COR-L47 (cell line): ENCODE measurements at regions not wholly inside any gene's neighbourhood (a gene's known extent, or its start where the extent isn't known, plus 50 kb on each side); places are given as distances from the start of the nearest gene placed in this dataset.
"Not testable (repeated sequence)": the region's sequence is repeated elsewhere in the genome, so short reads cannot be mapped to it uniquely, and the experiment has no call there.

Source experiments
- DNase-seq: peaks from one replicate; lab custom pipeline; 2025; lab: John Stamatoyannopoulos, UW

DNA sequence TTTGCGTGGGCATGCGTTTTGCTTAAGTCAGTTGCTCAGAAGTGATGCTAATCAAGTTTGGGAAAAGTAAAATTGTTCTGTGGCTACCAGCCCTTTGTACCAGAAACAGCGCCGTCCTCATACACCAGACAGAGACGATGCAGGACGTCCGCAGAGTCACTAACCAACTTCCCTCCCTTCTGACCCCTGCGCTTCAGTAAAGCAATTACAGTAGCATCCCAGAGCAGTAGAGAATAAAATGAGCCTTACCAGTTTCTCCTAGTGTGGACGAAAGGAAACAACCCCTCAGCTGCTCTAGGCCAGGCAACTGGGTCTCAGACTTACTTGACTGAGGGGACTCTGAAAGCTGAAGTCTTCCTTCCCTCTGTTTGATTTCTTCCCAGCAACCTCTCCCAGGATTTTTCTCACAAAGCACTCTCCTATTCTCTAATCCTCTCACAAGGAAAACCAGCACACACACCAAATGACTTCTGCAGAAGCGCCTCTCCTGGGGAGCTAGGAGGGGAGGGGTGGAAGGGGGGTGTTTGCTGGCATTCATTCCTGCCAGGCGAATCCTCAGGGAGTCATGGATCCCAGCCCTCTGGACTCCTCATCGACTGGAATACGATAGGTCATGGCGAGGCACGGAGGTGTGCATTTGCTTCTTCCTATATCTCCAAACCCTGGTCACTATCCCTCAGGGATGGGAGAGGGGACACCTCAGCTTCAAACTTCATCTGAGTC, 56.0 kb upstream of the MID1 start:
- no peak for DNase-seq

- no peak for DNase-seq
Observed at GRCh38 chrX:10677490-10677889, 57.1 kb upstream of the MID1 start.

DNA sequence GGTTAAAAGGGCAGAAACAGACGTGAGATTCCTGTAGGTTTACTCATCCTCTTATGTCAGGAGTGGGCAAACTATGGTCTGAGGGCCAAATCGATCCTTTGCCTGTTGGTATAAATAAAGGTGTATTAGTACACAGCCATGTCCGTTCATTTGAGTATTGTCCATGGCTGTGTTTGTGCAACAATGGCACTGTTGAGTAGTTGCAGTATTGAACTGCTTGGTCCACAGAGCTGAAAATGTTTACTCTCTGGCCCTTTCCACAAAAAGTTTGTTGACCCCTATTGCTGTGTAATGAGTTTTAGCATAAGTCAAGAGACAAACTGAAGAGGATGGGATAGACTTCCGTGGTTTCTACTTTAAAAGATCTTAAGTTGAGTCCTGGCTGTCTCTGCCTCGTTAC, 59.0 kb upstream of the MID1 start:
- DNase-seq, result no peak

DNA sequence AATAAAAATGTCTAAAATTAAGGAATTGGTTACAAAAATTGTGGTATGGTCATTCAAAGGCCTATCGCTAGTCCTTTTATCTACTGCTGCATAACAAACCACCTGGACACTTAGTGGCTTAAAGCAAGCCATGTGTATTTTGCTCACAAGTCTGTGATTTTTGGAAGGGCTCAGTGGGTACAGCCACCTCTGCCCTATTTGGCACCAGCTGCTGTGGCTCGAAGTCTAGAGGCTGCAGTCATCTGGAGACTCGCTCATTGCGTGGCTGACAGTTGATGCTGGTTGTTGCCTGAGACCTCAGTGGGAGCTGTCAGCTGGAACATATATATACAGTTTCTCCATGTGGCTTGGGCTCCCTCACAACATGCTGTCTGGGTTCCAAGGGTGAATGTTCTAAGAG, 60.8 kb upstream of the MID1 start:
- no peak for DNase-seq

DNA sequence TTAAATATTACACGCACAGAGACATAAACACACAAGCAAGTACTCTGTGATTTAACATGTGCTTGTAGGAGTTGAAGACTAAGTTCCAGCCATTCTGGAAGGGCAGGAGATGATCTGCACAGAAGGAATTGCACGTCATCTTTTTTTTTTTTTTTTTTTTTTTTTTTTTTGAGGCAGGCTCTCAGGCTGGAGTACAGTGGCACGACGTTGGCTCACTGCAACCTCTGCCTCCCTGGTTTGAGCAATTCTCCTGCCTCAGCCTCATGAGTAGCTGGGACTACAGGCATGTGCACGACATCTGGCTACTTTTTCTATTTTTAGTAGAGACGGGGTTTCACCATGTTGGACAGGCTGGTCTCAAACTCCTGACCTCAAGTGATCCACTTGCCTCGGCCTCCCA, 63.2 kb upstream of the MID1 start:
- DNase-seq, result not testable (repeated sequence)

- no peak for DNase-seq
Observed at GRCh38 chrX:10685923-10686595, 65.7 kb upstream of the MID1 start.

DNA sequence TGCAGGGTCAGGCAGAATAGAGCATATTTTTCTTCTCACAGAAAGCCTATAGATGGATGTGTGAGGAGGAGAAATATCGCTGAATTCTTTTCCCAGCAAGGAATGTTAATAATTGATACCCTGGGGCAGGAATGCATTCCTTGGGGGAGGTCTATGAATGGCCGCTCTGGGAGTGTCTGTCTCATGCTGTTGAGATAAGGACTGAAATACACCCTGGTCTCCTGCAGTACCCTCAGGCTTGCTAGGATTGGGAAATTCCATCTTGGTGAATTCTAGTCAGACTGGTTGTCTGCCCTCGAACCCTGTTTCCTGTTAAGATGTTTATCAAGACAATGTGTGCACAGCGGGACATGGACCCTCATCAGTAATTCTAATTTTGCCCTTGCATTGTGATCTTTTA, 71.4 kb upstream of the MID1 start:
- DNase-seq, result not testable (repeated sequence)

DNA sequence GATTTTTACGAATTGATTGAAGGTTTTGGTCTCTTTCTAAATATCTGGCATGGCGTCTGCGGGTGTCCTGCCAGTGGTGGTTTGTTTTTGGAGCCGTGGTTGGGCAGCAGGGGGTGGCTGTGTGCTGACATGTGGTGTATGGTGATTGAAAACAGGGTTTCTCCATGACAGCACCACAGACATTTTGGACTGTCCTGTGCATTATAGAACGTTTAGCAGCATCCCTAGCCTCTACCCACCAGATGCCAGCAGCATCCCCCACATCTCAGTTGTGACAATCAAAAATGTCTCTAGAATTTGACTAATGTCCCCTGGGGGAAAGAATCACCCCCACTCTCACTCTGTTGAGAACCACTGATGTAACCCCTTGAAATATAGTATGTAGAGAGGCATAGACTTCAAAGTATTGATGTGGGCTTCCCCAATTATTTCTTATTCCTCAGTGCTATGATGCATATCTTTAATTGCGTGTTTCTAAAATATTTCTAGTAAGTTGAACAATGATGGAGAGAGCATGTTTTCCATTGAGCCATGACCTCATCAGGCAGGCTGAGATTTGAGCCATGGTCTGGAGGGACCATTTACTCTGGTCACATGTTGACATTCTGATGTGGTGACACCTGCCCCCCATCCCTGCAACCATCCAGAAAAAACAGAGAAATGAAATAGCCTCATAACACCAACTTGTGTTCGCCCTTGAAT, 77.4 kb upstream of the MID1 start:
- no peak for DNase-seq

DNA sequence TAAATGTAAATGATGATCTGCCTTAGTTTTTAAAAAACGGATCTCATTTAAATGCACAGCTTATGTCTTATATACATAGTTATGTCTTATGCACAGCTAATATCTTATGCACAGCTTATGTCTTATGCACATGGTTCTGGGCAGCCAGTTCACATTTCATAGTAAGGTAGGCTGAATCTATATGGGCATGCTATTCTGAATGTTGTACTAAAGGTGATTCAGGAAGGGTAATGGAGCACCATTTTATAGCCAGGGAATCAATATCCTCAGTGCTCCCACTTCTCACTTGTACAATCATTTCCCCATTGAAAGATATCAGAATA, 77.9 kb upstream of the MID1 start:
- no peak for DNase-seq

DNA sequence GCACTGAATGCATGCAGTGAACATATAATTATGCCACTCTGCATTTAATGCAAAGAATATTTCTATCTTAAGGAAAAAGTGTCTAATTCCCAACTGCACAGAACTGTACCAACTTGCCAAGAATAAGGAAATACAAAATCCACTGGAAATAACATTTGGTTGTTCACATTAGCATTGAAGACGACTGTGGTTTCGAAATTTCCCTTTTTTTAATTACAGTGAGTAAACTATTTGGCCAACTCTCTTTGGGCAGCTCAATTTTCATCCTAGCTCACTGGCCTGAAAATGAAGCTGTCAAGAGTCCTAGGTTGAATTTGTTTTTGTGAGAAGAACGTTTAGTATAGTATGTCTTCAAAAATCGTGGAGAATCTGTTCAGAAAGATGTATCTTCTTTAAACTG, 81.6 kb upstream of the MID1 start:
- DNase-seq, result no peak

DNA sequence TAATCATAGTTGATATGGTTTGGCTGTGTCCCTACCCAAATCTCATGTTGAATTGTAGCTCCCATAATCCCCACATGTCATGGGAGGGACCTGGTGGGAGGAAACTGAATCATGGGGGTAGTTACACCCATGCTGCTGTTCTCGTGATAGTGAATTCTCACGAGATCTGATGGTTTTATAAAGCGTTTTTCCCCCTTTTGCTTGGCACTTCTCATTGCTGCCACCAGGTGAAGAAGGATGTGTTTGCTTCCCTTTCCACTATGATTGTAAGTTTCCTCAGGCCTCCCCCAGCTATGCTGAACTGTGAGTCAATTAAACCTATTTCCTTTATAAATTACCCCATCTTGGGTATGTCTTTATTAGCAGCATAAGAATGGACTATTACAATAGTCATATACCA, 86.0 kb upstream of the MID1 start:
- not testable (repeated sequence) for DNase-seq

DNA sequence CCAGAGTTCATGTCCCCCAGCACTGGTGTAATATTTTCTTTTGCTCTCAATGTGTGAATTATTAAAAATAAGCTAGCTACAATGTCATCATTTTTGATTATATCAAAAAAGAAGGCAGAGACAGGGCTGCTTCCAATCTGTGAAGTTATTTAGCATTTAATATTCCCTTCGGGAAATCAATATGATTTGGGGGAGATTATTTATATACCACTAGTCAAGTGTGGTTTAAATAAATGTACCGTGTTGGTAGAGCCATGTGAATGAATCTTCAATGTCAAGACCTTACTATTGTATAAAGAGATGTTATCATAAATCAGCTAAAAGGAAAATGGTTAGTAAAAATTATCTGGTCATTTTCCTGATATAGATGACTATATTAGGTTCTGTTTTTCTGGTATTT, 87.4 kb upstream of the MID1 start:
- no peak for DNase-seq

DNA sequence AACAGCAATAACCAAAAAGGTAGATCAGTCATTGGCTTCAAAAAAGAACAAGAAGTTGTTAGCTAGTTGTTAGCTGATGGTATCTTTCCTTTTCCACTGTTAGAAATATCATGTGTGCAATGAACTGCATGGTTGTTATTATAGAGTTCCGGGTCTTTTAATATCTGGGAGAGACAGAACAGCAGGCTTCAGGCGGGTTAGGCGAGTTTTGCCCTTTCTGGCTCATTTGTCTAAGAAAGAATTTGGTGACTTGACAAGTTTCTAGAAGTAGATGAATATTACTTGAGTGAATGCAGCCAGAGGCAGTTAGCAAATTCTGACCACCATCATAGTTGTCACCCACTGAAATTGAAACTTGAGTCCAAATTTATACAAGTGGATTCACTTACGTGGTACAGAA, 88.9 kb upstream of the MID1 start:
- no peak for DNase-seq

DNA sequence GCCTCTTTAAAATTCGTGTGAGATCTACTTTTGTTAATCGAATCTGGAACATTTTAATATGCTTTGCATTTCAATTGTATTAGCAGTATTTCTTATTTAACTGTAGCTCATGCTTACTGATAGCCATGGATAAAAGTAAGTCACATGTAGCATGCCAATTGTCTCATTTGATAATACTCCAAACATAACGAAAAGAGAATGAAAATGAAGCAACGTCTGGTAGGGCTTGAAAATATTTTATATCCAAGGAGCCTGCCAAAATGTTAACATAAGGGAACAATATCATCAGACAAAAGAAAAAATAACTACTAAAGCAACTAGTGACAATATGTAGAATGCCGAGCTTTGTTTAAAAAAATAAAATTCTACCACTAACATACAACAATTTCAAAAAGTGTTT, 94.1 kb upstream of the MID1 start:
- DNase-seq, result no peak

DNA sequence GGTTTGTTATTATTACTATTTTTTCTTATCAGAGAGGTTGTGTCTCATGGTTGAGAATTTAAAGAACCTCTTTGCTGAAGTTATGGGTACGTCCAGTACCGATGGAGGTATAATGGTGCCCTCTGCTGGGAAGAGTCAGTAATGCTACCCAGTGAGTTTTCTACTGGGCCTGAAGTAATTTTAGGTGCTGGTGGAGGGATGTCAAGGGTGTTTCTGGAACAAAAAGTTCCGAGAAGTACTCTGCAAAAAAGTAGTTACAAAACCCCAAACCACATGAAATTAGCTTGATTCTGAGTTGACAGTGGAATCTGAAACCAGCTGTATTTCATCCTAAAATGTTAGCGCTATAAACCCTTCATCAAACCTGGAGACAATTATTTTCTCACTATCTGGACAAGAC, 102.5 kb upstream of the MID1 start:
- peak; percentile 2 for DNase-seq

DNA sequence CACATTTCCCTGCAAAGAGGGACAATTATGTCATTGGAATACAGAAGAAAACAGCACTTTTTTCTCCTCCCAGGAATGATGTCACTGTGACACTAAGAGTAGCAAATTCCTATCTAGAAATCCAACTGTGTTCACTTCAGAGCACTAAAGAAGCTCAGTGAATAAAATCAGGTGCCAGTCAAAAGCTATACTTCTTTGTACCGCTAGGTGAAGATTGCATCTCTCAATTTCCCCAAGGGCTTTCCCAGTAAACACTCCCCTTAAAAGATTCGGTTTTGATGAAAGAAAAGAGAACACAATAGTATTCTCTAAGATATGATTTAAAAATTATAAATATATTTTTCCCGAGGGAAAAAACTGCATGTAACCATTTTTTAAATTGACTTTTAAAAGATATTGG, 104.7 kb upstream of the MID1 start:
- DNase-seq, result no peak

DNA sequence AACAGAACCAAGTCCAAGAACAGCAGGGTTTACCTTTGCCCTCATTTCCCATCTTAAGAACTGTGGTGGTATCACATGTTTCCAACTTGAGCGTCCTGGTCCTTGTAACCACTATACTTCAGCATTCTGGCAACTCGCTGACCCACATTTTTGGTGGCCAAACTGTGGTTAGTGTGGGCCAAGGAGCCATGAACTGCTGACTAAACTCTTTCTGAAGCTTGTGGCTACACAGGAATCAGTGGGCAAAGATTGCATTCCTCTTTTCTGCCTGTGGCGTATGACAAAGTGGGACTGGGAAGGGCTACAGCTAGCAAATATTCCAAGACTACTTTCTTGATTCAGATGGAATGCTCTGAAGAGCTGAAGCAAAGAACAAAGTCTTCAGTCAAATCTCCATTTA, 106.3 kb upstream of the MID1 start:
- no peak for DNase-seq

DNA sequence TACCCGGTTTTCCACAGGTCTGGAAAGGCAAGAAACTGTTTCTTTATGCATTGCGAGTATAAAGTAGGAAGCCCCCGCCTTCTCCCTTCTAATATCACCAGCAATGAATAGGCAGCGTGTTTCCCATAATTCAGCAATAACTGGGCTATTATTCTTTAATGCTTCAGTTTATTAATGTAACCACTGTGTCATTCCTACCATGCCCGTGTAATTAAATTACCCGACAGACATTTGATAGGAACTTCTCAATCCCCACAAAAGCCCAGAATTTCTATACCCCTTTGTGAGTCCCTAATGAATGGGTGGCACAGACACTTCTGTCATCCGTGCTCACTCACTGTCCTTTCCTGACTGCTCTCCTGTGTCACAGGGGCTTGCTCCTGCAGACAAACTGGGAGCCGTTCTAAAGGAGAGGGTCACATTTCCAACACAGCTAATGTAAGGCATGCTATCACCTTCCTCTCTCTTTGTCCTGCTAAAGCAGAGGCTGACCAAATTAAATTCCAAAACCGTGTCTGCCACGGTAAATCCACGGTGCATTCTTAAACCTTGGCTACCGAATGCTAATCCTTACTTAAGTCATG, 108.5 kb upstream of the MID1 start:
- DNase-seq, result no peak

DNA sequence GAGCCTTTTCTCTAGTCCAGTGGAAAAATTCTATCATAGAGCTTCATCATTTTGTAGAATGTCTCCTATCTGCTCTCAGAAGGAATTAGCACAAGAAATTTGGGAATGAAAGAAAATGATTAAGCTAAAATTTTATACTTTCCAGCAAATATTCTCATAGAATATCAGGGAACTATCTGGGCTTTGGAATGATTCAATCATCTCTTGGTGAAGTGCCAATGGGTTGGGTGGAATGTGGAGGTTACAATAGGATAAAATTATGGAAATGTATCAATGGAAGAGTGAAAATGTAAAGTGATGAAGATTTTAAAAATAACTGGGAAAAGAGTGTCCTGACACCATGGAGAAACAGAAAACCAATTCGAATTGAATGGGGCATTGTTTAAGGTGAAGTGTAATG, 119.0 kb upstream of the MID1 start:
- no peak for DNase-seq

DNA sequence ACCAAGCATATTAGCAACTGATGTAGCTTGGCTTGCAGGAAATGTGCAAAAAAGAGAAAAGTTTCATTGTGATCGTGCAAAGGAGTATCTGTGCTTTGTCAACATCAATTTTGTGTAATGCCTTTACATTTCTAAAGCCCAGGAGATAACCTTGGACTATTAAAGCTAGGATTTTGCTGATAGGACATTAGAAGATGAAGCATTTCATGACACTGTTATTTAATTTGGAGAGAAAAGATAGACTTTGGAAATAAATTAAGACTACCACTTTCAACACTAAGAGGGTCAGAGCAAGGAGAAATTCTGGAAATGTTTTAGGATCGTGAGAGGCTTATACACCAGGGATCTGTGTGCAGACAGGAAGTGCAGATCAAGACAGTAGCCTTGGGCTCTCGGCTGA, 120.6 kb upstream of the MID1 start:
- no peak for DNase-seq

DNA sequence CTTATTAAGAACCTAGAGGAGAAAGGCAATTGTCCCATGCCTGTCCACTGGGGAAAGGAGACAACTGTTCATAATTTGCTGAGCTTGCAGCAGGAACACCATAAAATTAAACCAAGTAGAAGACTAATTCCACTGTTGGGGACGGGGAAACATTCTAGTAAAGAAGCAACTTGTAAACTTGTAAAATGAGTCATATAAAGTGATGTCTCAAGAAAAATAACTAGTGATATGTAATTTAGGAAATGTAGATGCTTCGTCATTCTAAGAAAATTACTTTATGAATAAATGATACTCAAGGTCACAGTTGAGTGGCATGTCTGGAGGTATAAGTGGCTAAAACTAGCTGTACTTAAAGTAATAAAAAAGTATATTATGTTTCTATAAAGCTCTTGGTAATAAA, 121.2 kb upstream of the MID1 start:
- DNase-seq, result no peak

GRCh38 chrX:10743476-10743875, 123.1 kb upstream of the MID1 start:
- no peak for DNase-seq

DNA sequence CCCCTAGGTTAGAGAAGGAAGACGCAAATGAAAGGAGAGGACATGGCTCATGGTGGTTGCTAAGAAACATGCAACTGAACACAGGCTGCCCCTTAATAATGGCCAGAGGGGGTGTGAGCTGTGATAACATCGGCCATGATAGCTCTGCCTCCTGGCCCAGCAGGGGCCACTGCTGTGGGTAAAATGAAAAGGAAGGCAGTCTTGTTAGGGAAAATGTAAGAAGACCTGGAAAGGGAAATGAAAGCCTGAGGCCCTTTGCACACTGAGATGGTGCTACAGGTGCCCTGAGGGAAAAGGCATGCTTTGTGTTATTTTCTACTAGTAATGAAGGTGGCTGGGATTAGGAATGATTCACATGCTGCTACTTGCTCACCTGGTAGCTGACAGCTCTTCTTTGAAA, 123.6 kb upstream of the MID1 start:
- DNase-seq, result no peak
